Naive thymus-derived CD8-positive, alpha-beta T cell (primary cell): ENCODE measurements at regions not wholly inside any gene's neighbourhood (a gene's known extent, or its start where the extent isn't known, plus 50 kb on each side); places are given as distances from the start of the nearest gene placed in this dataset.
A peak's percentile ranks its signal among the peaks of the same experiment; 100 is the strongest.
"Not testable (repeated sequence)": the region's sequence is repeated elsewhere in the genome, so short reads cannot be mapped to it uniquely, and the experiment has no call there.

Source experiments
- ATAC-seq, 2 donors: fragments of 150-1000 bp; cut with Tn5 transposase in 1 of 2; sonication (Bioruptor Pico), chemical (Tn5 transposase) in 1 of 2; 1 replicate in 1 of 2; 2 replicates in 1 of 2; pipeline ENCODE4 v1.10.0; 2021; ENCODE audit warnings: mild to moderate bottlenecking in 2 of 2, moderate library complexity in 2 of 2
- POLR2A ChIA-PET: fragments of 350-600 bp; sonication (Branson Sonifier 250); formaldehyde crosslinking; loops from one replicate; lab custom pipeline; 2021; ENCODE audit warnings: antibody characterized with exemption; lab: Charles Lee
- DNase-seq, 10 donors: peaks; one replicate each; pipeline versions ENCODE4 v3.0.0 to v3.0.0-alpha.2; 2020 to 2022
- H3K27ac Mint-ChIP-seq, 10 donors: one replicate each; pipeline ENCODE4 v1.8.0; 2020 to 2022; ENCODE audit warnings: mild to moderate bottlenecking in 10 of 10, mixed read lengths in 10 of 10, moderate library complexity in 4 of 10, inconsistent platforms in 1 of 10
- H3K27me3 Mint-ChIP-seq, 5 donors: one replicate each; pipeline ENCODE4 v1.8.0; 2021 to 2022; ENCODE audit warnings: mixed read lengths in 5 of 5
- H3K36me3 Mint-ChIP-seq, 3 donors: one replicate each; pipeline ENCODE4 v1.8.0; 2020 to 2022; ENCODE audit warnings: mixed read lengths in 3 of 3, mild to moderate bottlenecking in 2 of 3, inconsistent platforms in 1 of 3
- H3K4me1 Mint-ChIP-seq, 4 donors: one replicate each; pipeline ENCODE4 v1.8.0; 2021 to 2022; ENCODE audit warnings: mixed read lengths in 4 of 4
- H3K4me3 Mint-ChIP-seq, 10 donors: one replicate each; pipeline ENCODE4 v1.8.0; 2020 to 2022; ENCODE audit warnings: mild to moderate bottlenecking in 10 of 10, mixed read lengths in 10 of 10, moderate library complexity in 6 of 10, inconsistent platforms in 1 of 10
- H3K9me3 Mint-ChIP-seq, 9 donors: one replicate each; pipeline ENCODE4 v1.8.0; 2020 to 2022; ENCODE audit warnings: mixed read lengths in 9 of 9, mild to moderate bottlenecking in 3 of 9, inconsistent platforms in 1 of 9, moderate library complexity in 1 of 9

DNA sequence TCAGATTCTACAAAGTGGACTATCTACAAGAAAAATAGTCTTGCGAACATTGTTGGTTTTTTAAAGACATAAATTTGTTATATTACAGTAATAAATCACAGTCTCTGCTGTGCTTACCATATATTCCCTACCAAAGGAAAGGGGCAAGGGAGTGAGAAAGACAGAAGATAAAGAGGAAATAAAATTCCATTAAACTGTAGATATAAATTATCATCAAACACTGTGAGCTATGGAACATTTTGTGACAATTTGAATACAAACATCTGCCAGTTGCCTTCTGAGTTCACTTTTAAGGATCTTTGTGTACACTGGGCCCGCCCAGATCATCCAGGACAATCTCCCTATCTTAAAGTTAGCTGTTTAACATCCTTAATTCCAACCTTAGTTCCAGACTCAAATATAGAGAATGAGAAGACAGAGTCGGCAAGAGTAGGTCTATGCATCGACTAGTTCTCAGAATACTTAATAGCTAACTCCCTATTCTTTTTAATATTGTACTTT lies 122.8 kb downstream of the NUFIP1 start:
- DNase-seq (no peak), ATAC-seq (no peak)
- Mint-ChIP-seq H3K9me3 (peaks cover 0 to 14% (median 6%) of the 10 kb centered on the region in 9 donors), H3K27me3 (peaks cover 6 to 14% (median 7%) of the 10 kb centered on the region in 5 donors), H3K4me1 (no peaks in the 10 kb centered on the region), H3K36me3 (no peaks in the 10 kb centered on the region), H3K4me3 (no peak overlapping the region), H3K27ac (peak overlapping the region in 1 of 10 donors; percentile 28)
- POLR2A ChIA-PET = no interaction called here

GRCh38 chr13:44865722-44866410 lies 123.4 kb downstream of the NUFIP1 start:
- POLR2A ChIA-PET = no interaction called here
- ATAC-seq = no peak

DNA sequence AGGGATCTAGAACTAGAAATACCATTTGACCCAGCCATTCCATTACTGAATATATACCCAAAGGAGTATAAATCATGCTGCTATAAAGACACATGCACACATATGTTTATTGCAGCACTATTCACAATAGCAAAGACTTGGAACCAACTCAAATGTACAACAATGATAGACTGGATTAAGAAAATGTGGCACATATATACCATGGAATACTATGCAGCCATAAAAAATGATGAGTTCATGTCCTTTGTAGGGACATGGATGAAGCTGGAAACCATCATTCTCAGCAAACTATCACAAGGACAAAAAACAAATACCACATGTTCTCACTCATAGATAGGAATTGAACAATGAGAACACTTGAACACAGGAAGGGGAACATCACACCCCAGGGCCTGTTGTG lies 125.6 kb downstream of the NUFIP1 start:
- peaks cover 0 to 17% (median 9%) of the 10 kb centered on the region in 5 donors for H3K27me3 Mint-ChIP-seq
- peaks cover 0 to 14% (median 6%) of the 10 kb centered on the region in 9 donors for H3K9me3 Mint-ChIP-seq
- H3K36me3 Mint-ChIP-seq, H3K4me1 Mint-ChIP-seq, POLR2A ChIA-PET, ATAC-seq, H3K27ac Mint-ChIP-seq, H3K4me3 Mint-ChIP-seq, DNase-seq: not testable (repeated sequence)

More at GRCh38 chr13:44865722-44866410, 123.4 kb downstream of the NUFIP1 start:
- DNase-seq = no peak
- Mint-ChIP-seq H3K4me1 (no peaks in the 10 kb centered on the region), H3K27ac (no peak overlapping the region), H3K36me3 (no peaks in the 10 kb centered on the region), H3K27me3 (peaks cover 4 to 9% (median 6%) of the 10 kb centered on the region in 5 donors), H3K4me3 (no peak overlapping the region), H3K9me3 (peaks cover 0 to 14% (median 6%) of the 10 kb centered on the region in 9 donors)

- no peak overlapping the region for H3K4me3 Mint-ChIP-seq
- POLR2A ChIA-PET = no interaction called here
- peaks cover 0 to 8% (median 0%) of the 10 kb centered on the region in 9 donors for H3K9me3 Mint-ChIP-seq
- H3K4me1 Mint-ChIP-seq = peaks cover 0 to 3% (median 0%) of the 10 kb centered on the region in 4 donors
- ATAC-seq (no peak), DNase-seq (no peak)
- no peaks in the 10 kb centered on the region for H3K36me3 Mint-ChIP-seq
- H3K27me3 Mint-ChIP-seq = peaks cover 14 to 29% (median 19%) of the 10 kb centered on the region in 5 donors
- no peak overlapping the region for H3K27ac Mint-ChIP-seq
Observed at GRCh38 chr13:44860454-44860853, 128.8 kb downstream of the NUFIP1 start.

DNA sequence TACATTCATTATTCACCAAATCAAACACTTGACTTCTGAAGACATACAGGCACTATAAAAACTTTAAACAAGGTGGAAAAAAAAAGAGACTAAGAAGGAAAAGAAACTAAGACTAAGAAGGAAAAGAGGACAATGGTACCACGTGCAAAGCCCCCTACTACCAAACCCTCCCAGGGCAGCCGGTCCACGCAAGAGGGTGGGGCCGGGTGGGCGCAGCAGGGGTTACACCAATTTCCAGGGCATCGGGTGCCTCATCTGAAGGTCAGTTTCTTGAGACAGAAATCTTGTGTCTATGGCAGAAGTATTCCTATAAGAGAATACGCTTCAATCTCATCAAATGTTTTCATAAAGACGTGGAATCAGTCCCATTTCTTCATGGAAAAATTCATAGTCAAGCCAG lies 131.5 kb downstream of the NUFIP1 start:
- H3K4me1 Mint-ChIP-seq = peaks cover 0 to 3% (median 0%) of the 10 kb centered on the region in 4 donors
- ATAC-seq (no peak), DNase-seq (no peak)
- no peaks in the 10 kb centered on the region for H3K36me3 Mint-ChIP-seq
- peaks cover 14 to 29% (median 25%) of the 10 kb centered on the region in 5 donors for H3K27me3 Mint-ChIP-seq
- H3K27ac Mint-ChIP-seq = no peak overlapping the region
- POLR2A ChIA-PET = no interaction called here
- no peak overlapping the region for H3K4me3 Mint-ChIP-seq
- H3K9me3 Mint-ChIP-seq = no peaks in the 10 kb centered on the region

GRCh38 chr13:44857061-44857460 lies 132.2 kb downstream of the NUFIP1 start:
- Mint-ChIP-seq H3K4me1 (peaks cover 0 to 3% (median 0%) of the 10 kb centered on the region in 4 donors), H3K27me3 (peaks cover 11 to 29% (median 25%) of the 10 kb centered on the region in 5 donors), H3K4me3 (no peak overlapping the region), H3K9me3 (no peaks in the 10 kb centered on the region), H3K27ac (no peak overlapping the region), H3K36me3 (no peaks in the 10 kb centered on the region)
- DNase-seq (no peak), ATAC-seq (no peak)
- POLR2A ChIA-PET = no interaction called here

DNA sequence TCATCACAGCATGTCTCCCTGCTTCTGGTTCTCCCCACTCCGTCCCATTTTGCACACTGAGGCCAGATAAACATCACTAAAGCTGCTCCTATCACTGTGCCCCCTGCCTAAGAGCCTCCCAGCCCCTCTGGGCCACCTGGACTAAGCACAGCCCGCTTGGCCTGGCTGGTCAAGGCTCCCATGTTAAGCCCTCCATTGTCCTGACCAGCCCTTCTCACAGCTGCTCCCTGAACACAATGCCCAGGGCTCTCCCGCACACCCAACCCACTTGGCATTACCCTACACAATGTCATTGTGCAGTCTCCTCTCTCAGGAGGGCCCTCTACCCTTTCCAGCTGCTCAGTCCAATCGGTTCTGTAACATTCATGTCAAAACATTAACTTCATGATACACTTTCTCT lies 133.4 kb downstream of the NUFIP1 start:
- H3K27ac Mint-ChIP-seq = no peak overlapping the region
- H3K27me3 Mint-ChIP-seq = peaks cover 11 to 29% (median 25%) of the 10 kb centered on the region in 5 donors
- no peaks in the 10 kb centered on the region for H3K9me3 Mint-ChIP-seq
- ATAC-seq = no peak
- H3K4me1 Mint-ChIP-seq = peaks cover 0 to 3% (median 0%) of the 10 kb centered on the region in 4 donors
- no peak overlapping the region for H3K4me3 Mint-ChIP-seq
- POLR2A ChIA-PET = interaction anchor here (0.5 kb wide), 1 partner anchor 394 kb away, joined by 3 read pairs; no protein-coding TSS in a partner anchor
- H3K36me3 Mint-ChIP-seq = no peaks in the 10 kb centered on the region
- no peak for DNase-seq

DNA sequence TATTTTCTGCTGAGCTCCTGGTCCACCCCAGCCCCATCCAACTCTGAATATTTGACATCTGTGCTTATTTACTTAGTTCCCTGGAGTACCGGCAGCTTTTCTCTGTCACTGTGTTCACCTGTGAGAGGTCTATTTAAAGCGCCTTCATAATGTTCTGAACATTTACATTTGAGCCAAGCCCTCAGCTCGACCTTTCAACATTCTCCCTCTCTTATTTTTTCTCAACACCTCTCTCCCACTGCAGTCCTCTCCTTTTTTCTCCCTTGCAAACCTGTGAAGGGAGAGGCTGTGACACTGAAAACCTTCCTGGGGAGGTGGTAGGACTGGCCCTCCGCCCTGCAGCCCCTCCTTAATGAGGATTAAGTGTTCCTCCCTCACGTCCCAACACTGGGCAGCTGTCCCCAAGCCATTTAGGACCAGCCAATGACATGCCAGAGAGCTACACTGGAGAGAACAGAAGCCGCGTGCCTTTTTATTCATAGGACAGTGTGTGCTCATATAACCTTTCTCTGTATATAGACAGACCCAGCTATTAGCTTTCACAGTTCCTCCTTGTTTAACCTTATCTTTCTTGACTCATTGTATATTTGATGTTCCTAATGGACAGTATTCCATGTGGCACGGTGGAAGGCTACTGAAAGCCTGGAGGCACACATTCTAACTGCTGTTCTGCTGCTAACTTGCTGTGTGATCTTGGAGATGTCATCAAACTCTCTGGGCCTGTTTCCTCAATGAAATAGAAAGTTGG lies 134.8 kb downstream of the NUFIP1 start:
- ATAC-seq = no peak
- Mint-ChIP-seq H3K4me1 (peaks cover 0 to 3% (median 0%) of the 10 kb centered on the region in 4 donors), H3K27me3 (peaks cover 12 to 25% (median 21%) of the 10 kb centered on the region in 5 donors), H3K9me3 (no peaks in the 10 kb centered on the region), H3K36me3 (no peaks in the 10 kb centered on the region), H3K27ac (no peak overlapping the region), H3K4me3 (no peak overlapping the region)
- POLR2A ChIA-PET = no interaction called here
- DNase-seq = no peak

- H3K4me1 Mint-ChIP-seq = peaks cover 0 to 3% (median 0%) of the 10 kb centered on the region in 4 donors
- H3K36me3 Mint-ChIP-seq = no peaks in the 10 kb centered on the region
- H3K27me3 Mint-ChIP-seq = peaks cover 12 to 25% (median 14%) of the 10 kb centered on the region in 5 donors
- H3K27ac Mint-ChIP-seq = no peak overlapping the region
- no peak overlapping the region for H3K4me3 Mint-ChIP-seq
- POLR2A ChIA-PET = no interaction called here
- ATAC-seq (no peak), DNase-seq (no peak)
- no peaks in the 10 kb centered on the region for H3K9me3 Mint-ChIP-seq
Observed at GRCh38 chr13:44853641-44854040, 135.6 kb downstream of the NUFIP1 start.

- no peak overlapping the region for H3K27ac Mint-ChIP-seq
- POLR2A ChIA-PET = no interaction called here
- H3K36me3 Mint-ChIP-seq = no peaks in the 10 kb centered on the region
- ATAC-seq = no peak
- no peak overlapping the region for H3K4me3 Mint-ChIP-seq
- no peaks in the 10 kb centered on the region for H3K4me1 Mint-ChIP-seq
- peaks cover 0 to 10% (median 7%) of the 10 kb centered on the region in 5 donors for H3K27me3 Mint-ChIP-seq
- no peaks in the 10 kb centered on the region for H3K9me3 Mint-ChIP-seq
- DNase-seq = no peak
Observed at GRCh38 chr13:44848920-44849676, 140.2 kb downstream of the NUFIP1 start.

DNA sequence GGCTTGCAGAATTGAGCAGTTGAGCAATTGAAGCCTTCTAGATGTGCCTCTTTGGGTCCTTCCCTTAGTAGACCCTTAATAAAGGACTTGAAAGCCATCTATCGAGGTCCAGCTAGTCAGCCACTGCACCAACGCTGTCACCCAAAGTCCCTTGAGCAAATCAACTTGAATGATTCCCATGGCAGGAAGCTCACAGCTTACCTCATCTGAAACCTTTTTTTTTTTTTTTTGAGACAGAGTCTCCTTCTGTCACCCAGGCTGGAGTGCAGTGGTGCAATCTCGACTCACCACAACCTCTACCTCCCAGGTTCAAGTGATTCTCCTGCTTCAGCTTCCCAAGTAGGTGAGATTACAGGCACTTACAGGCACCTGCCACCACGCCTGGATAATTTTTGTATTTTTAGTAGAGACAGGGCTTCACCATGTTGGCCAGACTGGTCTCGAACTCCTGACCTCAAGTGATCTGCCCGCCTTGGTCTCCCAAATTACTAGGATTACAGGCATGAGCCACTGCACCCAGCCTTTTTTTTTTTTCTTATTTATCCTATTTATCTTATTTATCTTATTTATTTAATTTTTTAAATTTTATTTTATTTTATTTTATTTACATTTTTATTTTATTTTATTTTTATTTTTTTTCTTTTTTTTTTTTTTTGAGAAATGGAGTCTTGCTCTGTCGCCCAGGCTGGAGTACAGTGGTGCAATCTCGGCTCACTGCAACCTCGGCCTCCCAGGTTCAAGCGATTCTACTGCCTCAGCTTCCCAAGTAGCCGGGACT lies 143.8 kb downstream of the NUFIP1 start:
- H3K27me3 Mint-ChIP-seq = peaks cover 0 to 10% (median 7%) of the 10 kb centered on the region in 5 donors
- H3K9me3 Mint-ChIP-seq, ATAC-seq, H3K27ac Mint-ChIP-seq, H3K36me3 Mint-ChIP-seq, POLR2A ChIA-PET, H3K4me3 Mint-ChIP-seq, DNase-seq, H3K4me1 Mint-ChIP-seq: not testable (repeated sequence)

DNA sequence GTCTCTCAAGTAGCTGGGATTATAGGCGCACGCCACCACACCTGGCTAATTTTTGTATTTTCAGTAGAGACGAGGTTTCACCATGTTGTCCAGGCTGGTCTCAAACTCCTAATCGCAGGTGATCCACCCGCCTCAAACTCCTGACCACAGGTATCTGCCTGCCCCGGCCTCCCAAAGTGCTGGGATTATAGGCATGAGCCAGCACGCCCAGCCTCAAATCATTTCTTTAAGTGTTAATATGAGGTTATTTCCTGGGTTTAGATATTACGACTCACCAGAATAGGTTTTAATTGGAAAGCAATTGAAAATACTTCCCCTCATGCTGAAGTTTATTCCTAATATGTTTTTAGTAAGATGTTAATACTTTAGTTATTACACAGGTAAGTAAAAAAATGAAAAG lies 144.5 kb downstream of the NUFIP1 start:
- POLR2A ChIA-PET = no interaction called here
- Mint-ChIP-seq H3K9me3 (no peaks in the 10 kb centered on the region), H3K4me1 (no peaks in the 10 kb centered on the region), H3K4me3 (no peak overlapping the region), H3K36me3 (no peaks in the 10 kb centered on the region), H3K27ac (no peak overlapping the region), H3K27me3 (peaks cover 0 to 10% (median 6%) of the 10 kb centered on the region in 5 donors)
- no peak for ATAC-seq
- DNase-seq = no peak
